Cerebellar cortex (tissue), 1 donor: ENCODE measurements at regions not wholly inside any gene's neighbourhood (a gene's known extent, or its start where the extent isn't known, plus 50 kb on each side); places are given as distances from the start of the nearest gene placed in this dataset.

Experiments
- DNase-seq: peaks from one replicate; pipeline ENCODE4 v3.0.0-alpha.2; 2015; ENCODE audit warnings: low spot score

DNA sequence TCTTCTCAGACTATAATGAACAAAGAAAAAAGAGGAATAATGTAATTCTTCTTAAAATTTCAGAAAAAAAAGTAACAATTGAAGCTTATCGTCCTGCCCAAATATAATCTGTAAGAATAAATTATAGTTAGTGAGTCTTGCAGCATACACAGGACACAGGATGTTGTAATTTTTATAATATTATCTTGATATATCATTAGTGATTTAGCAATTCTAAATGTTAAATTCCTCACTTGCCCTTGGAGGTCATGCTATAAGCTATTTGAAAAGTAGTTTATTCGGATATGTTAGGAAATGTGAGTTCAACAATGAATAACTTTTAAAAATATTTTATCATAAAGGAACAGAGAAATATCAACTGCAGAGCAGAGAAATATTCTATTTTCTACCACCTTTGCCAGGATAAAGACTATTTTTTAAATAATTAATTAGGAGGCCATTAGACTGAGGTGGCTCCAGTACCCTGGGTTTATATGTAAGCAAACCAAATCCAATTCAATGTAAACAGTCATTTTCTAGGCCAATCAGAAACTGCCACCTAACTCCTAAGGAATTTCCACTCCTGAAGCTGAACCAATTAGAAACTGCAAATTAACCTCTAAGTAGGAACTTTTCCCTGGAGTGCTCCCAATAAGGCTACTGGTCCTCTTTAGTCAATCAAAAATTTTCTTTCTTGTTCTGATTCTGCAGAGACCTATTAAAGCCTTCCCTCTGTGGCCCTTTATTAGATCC, 1109.3 kb downstream of the ROBO2 start:
- DNase-seq = no peak

DNA sequence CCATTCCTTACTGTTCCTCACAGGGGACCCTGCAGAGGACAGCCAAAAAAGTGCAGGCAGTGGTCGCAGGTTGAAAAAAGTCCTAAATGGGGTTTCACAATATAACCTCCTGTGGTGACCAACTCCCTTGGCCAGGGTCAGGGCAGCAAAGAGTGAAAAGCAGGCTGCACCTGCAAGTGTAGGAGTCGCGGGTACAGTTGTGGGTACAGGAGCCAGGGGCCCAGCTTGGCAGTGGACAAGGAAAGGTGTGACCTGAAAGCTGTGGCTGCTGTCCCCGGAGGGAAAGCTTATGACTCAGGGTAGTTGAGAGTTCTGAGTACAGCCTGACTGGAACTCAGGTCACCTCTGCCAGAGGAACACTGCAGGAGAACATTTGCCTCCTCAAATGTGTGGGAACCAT, 1114.1 kb downstream of the ROBO2 start:
- DNase-seq = no peak

DNA sequence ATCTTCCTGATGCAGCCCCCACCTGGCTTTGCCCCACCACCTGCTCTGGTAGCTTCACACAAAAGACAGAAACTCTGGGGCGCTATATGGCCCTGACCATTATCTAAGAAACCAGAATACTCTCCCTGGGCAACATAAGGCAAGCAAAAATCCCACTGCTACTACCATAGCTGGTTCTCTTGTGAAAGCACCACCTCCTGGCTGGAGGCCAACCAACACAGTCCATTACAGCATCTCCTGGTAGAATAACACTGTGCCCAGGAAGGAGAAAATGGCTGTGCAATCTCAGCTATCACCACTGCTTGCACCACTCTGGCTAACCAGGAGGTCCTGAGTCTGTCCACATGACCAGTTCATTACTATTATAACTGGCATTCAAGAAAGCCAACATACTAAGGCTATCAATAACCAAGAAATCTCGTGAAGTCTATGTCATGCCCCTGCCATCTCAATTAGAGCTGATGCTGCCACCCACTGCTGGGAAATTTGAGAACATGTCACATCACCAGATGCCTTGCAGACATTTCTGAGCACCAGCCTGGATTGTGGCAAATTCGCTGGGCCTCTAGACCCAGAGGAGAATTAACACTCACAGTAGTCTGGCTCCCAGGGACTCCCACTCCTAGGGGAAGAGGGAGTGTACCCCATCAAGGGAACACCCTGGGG, 1114.8 kb downstream of the ROBO2 start:
- no peak for DNase-seq

DNA sequence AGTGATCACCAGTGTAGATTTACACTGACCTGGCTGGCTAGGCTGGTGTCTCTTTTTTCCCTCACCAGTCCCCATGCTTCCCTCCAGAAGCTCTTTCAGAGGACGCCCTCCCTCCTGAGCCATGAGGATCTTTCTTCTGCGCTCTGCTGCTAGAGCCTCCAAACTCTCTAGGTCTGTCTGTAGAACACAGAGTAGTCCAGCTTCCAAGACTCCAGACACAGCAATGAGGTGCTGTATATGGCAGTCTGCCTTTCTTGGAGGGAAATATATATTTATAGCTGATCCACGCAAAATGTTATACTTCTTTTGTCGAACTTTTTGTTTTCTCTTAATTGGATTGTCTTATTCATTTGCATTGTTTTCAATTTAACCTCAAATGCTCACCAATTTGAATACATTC, 1121.8 kb downstream of the ROBO2 start:
- DNase-seq = no peak

DNA sequence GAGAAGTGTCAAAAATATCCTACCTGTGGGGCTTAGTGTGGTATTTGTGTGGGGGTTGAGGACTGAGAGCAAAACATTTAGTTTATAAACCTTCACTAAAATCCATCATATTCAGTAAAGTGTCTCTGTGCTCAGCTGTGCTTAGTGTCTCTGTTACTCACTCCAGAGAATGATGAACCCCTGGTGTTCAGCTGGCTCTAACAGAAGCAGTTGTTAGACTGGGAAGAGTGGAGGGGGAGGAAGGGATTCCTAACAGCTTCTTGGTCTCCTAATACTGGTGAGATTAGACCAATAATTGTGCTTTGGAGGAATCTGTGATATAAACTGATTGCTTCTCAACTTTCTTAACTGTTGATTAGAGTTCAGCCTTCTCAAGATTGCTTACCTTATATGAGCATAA, 1123.5 kb downstream of the ROBO2 start:
- no peak for DNase-seq

DNA sequence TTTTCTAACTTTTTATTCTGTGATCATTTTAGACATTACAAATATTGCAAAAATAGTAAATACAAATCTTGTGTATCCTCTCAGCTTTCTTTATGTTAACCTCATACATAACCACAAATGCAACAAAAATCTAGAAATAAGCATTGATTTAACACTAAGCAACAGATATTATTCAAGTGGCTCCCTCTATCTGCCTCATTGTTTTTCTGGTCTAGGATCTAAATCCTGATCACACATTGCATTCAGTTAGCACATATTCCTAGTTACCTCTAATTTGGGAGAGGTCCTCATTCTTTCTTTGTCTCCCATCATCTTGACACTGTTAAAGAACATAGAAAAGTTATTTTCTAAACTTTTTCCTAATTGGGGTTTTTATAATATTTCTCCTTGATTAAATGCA, 1126.0 kb downstream of the ROBO2 start:
- no peak for DNase-seq

DNA sequence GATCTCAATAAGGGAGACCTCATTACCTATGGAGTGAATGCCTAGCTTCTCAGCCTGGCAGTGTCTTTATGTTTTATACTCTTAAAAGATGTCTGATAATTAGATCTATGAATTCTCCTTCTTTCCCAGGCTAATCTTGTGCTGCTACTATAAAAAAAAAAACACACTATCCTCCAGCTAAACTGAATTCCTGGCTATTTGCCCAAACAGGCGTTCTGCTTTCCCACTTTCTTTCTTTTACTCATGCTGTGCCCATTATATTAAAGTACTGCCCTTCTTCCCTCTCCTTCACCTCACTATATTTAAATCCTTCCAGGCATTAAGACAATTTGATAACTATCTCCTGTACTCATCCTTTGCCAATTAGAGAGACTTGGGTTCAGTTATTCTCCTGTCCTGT, 1134.9 kb downstream of the ROBO2 start:
- DNase-seq = no peak

DNA sequence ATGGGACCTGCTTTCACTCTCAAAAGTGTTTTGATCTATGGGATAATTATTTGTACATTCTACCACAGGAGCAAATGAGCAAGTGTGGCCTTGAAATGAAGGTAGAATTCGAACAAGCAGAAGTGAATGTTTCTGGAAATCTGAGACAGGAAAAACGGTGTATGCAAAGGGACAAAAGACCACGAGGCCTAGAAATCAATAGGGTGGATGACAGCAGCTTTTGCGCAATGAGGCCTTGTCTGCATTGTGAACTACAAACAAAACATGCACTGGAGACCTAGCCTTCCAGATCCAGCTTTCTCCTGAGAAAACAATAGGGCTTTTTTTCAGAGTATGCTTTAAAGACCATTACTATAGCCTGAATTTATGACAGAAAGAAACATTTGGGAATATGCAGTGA, 1137.0 kb downstream of the ROBO2 start:
- no peak for DNase-seq

DNA sequence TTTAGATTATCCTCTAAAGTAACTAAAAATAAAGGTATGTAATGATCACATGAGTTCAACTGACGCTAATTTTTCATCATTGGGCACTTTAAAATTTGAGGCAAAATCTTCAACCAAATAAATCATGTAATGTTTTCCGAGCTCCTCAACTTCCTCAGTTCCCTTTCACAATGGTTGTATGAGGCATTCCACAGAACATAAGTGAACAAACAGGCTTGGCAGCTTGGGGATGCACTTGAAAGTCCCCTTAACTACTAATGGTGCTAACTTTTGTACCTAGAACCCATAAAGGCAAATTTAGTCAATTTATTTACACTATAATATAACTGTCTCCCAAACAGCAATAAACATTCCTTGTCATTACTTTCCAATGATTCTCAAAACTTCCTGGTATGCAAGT, 1137.9 kb downstream of the ROBO2 start:
- DNase-seq = no peak

DNA sequence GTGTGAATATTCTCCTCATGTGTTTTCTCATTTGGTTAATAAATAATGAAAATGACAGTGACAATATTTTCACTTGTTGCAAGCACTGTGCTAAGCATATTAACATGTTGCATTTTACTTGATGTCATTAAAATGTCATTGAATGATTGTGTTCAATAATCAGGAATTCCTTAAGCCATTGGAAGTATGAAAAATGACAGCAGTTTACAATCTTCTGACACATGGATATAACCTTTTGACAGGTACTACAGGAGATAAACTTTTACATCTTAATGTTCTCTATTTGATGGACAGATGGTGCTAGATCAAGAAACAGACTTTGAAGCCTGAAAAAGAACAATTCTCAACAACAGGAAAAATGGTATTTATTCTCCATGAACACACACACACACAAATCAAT, 1138.3 kb downstream of the ROBO2 start:
- DNase-seq = no peak

DNA sequence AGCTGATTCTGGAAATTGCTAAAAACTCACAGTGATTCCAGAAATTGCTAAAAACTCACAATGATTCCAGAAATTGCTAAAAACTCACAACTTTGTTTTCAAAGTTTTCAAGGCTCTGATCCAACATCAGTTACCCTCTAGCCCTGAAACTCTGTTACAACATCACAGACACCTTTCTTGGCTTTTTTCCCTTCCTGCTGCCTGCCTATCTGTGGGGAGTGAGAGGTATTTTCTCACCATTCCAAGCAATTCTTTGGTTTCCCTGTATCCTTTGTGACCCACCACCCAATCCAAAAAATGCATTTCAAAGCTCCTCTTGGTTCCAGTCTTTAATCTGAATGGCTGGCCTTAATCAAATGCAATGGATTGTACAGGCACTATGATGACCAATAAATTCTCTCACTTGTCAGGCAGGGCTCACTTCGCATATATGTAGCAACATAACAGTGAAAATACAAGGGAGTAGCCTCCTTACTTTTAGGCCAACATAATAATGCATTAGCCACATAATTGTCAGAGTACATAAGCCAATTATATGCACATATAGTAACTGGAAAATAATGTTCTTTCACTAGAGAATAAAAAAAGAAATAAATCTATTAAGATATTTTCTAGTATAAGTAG, 1139.0 kb downstream of the ROBO2 start:
- no peak for DNase-seq

DNA sequence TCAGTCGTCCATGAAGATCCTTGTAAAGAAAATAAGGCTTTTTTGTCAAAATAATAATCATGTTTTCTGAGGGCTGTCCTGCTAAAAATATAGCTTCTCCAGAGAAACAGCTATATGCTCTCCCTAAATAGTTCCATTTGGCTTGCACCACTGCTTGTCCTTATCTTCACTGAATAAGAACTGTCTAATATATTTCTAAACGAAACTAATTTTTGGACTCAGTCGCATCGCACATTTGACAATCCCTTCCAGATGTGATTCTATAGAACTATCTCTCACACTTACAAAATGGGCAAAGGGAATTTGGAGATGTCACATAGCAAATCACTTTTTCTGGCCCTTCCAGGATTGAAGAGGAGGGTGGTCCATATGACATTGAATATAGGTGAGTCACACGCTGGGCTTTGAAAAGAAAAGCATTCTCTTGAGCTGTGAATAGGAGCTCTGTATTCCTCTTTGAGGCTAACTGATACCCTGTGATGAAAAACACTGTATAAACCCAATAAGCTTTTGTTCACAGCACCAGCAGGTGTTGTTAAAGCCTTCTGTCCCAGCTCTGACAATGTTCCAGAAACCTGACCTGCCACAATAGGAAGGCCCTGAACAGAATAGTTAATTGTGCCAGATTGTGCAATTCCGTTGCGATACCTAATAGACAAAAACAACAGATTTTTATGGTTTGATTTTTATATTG, 1144.2 kb downstream of the ROBO2 start:
- peak; percentile 50 for DNase-seq

DNA sequence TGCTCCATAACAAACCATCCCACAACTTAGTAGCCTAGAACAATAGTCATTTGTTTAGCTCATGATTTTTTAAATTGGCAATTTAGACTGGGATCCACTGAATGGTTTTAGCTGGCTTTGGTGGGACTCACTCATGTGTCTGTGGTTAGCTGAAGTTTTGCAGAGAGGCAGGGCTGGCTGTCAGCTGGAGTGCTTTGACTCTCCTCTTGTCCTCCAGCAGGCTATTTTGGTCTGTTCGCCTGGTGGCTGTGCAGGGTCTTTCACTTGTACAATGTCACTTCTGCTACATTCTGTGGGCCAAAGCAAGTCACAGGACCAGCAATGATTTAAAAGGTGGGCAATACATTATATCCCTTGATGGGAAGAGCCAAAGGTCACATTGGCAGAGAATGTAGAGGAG, 1146.5 kb downstream of the ROBO2 start:
- no peak for DNase-seq

DNA sequence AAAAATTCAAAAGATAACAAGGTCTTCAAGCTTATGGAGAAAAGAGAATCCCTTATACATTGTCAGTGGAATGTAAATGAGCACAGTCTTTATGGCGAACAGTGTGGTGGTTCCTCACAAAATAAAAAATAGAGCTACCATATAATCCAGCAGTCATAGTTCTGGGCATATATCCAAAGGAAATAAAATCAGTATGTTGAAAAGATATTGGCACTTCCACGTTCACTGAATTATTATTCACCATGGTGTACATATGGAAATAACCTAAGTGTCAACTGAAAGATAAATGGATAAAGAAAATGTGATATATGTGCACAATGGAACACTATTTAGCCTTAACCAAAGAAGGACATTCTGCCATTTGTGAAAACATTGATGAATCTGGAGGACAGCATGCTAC, 1161.2 kb downstream of the ROBO2 start:
- DNase-seq = no peak

DNA sequence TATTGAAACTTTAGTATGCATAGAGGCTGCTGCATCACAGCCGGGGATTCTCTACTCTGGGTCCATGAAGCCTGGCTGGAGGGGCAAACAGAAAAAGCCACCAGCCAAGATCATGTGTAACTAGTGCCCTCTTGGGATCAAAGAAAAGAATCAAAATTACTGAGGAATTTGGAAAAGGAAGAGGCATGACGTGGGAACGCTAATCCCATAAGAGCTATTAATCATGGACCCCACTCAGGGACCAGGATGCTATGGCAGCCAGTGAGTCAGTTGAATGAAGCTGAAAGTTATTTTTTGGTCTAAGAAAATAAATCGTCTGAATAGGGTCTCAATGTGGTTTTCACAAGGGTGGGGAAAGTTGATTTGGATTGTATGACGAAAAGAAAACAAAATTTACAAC, 1165.1 kb downstream of the ROBO2 start:
- peak; percentile 3 for DNase-seq

DNA sequence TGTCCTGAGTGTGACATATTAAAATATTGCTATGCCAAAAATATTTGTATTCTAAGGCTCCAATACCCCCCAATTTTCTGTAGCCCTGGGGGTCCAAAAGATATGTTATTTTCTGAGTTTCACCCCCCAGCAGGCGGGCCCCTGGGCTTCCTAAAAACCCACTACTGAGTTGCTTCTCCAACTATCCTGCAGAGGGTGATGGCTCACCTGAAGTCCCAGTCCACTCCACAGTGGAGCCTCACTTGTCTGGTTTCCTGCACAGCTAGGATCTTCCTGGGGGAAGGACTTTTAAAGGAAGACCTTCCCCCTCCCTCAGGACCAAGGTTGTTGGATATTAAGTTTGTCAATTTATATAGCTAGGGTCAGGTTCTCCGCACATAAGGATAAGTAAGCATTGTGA, 1181.4 kb downstream of the ROBO2 start:
- no peak for DNase-seq

DNA sequence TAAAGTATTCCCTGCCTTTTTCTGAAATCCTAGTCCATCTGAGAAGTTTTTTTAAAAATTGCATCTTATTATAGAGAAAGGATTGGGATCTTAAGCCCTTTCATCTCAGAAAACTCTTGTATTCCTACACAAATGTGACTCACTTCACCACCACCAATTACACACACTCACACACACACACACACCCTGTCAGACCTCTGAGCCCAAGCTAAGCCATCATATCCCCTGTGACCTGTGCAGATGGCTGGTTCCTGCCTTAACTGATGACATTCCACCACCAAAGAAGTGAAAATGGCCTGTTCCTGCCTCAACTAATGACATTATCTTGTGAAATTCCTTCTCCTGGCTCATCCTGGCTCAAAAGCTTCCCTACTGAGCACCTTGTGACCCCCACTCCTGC, 1181.9 kb downstream of the ROBO2 start:
- no peak for DNase-seq

DNA sequence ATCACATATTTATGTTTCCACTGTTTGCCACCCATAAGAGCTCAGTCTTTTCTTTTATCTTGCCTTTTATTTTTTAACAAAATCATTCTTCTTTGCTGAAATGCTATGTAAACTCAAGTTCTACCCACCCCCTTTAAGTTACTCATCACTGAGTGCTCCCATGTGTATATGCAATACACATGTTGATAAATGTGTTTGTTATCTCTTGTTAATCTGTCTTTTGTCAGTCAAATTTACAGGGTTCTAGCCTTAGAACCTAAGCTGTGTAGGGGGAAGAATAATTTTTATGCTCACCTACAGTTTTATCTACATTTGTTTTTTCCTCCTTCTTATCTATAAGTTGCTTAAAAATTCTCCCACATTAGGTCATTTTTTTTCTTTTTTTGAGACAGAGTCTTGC, 1195.9 kb downstream of the ROBO2 start:
- no peak for DNase-seq

DNA sequence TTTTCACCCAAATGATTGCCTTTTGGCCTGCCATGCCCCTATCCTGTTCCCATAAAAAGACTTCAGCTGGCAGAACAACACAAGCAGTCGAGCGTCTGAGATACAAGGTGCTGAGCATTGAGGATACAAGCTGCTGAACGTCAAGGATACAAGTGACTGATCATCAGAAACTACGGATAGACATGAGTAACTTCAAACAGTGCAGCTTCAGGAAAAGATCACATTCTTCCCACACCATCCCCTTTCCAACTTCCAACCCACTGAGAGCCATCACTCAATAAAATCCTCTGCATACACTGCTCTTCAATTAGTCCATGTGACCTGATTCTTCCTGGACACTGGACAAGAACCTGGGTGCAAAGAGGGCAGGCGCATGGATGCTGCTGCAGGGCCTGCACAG, 1198.9 kb downstream of the ROBO2 start:
- DNase-seq = no peak

DNA sequence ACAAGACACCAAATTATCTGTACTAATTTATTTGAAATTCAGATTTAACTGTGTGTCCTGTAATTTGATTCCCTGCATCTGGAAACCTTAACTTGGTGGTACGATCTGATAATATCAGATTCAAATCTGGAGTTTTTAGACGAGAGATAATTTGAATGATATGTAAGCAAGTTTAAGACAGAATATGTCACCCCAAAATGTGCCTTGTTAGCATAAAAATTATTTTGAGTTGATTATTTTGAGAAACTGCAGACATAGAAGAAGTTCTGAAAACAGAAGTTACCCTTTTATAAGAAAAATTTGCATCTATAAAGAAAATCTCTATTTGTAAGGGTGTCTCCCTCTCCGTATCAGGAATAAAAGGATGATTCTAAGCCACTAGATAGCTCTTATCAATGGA, 1202.8 kb downstream of the ROBO2 start:
- no peak for DNase-seq

DNA sequence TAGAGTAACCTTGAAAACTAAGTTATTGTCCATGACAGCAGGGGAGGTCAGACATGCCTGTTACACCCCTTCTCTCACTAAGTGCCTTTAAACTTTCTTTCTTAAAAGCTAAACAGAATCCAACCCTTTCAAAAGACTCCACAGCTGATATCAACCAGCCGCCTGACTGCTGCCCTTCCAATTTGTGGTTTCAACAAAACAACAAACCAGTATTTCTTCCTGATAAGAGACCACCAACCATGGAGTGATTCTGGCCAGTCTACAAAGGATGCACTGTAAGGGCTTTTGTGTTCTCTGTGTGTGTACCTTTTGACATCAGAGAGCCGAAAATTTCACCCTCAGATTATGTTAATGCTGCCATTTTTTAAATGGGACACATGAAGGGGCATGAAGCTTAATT, 1204.2 kb downstream of the ROBO2 start:
- no peak for DNase-seq

DNA sequence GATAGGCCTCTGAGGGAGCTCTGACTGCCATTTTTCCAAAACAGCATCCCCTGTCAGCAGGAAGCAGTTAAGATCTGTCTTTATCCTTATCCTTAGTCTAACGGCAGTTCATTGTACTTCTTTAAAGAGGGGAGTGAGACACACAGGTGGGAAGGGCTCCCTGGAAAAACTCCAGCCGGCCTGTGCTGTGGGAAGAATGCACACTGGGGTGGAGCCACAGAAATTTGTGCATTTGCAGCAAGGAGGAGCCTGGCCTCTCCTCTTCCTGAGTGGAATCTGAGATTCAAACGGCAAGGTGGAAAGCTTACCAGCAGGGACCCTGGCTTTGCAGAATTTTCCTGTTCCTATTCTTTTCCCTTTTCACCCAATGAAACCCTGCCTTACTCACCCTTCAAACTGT, 1209.4 kb downstream of the ROBO2 start:
- DNase-seq = no peak

DNA sequence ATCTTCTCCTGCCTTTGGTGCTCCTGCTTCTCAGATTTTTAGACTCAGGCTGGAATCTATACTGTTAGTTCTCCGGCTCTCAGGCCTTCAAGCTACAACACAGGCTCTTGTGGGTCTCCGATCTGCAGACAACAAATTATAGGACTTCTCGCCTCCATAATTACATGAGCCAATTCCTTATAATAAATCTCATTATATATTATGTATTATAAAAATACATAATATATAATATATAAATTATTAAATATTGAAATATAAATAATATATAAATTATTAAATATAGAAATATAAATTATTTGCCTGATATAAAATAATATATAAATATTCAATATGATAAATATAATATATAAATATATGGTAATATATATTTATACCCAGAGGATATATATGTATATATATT, 1214.0 kb downstream of the ROBO2 start:
- no peak for DNase-seq
